Left lung (tissue), 4 donors: ENCODE measurements at regions not wholly inside any gene's neighbourhood (a gene's known extent, or its start where the extent isn't known, plus 50 kb on each side); places are given as distances from the start of the nearest gene placed in this dataset.

Source experiments
- ATAC-seq: fragments of 200-7000 bp; cut with Tn5 transposase; one replicate; pipeline ENCODE4 v1.9.1; 2020; ENCODE audit warnings: moderate library complexity
- DNase-seq, 4 donors: peaks; one replicate each; pipeline ENCODE4 v3.0.0-alpha.2; 2013 to 2020
- H3K27ac ChIP-seq, 2 donors: fragments of 200-600 bp; sonication (generic) in 1 of 2; one replicate each; pipeline versions ENCODE4 v1.5.0 to v1.8.0; 2020 to 2021
- H3K27me3 ChIP-seq, 2 donors: fragments of 200-600 bp; sonication (generic) in 1 of 2; one replicate each; pipeline versions ENCODE4 v1.5.0 to v1.8.0; 2020 to 2021
- H3K36me3 ChIP-seq, 2 donors: fragments of 200-600 bp; sonication (generic) in 1 of 2; one replicate each; pipeline versions ENCODE4 v1.5.0 to v1.8.0; 2020 to 2021
- H3K4me1 ChIP-seq, 2 donors: fragments of 200-600 bp; one replicate each; pipeline ENCODE4 v1.8.0; 2021
- H3K4me3 ChIP-seq, 2 donors: fragments of 200-600 bp; sonication (generic) in 1 of 2; one replicate each; pipeline versions ENCODE4 v1.5.0 to v1.8.0; 2020 to 2021; ENCODE audit warnings: mild to moderate bottlenecking in 1 of 2
- H3K9me3 ChIP-seq, 2 donors: fragments of 200-600 bp; sonication (generic) in 1 of 2; one replicate each; pipeline versions ENCODE4 v1.5.0 to v1.8.0; 2020 to 2021
- intact Hi-C, 2 donors: fragments of 100-400 bp; cut with DNase I; formaldehyde crosslinking; loops; one replicate each; pipeline versions ENCODE4 v1.11.2 to v1.14.2; 2022
- TF ChIP-seq, protein P1 (sequence below), 2 donors: fragments of 200-600 bp; sonication (generic) in 1 of 2; IDR thresholded peaks; one replicate each; pipeline versions ENCODE4 v1.5.0 to v1.8.0; 2021; ENCODE audit warnings: antibody characterized with exemption in 2 of 2
- donor health status: DM: no; HTN: yes; CAD: no.
- donor health status: DM: no; HTN: no; CAD: no.

GRCh38 chr17:27396045-27396444 is 60.2 kb upstream of the KSR1 start:
- ATAC-seq (no peak), DNase-seq (no peak)
- no peaks in the 10 kb centered on the region for H3K36me3 ChIP-seq
- H3K9me3 ChIP-seq: peaks cover 0 to 2% of the 10 kb centered on the region in 2 donors
- no peak overlapping the region for H3K27ac ChIP-seq
- H3K4me1 ChIP-seq: peaks cover 0 to 4% of the 10 kb centered on the region in 2 donors
- intact Hi-C loops: no loop called here
- TF ChIP-seq, protein P1, sequence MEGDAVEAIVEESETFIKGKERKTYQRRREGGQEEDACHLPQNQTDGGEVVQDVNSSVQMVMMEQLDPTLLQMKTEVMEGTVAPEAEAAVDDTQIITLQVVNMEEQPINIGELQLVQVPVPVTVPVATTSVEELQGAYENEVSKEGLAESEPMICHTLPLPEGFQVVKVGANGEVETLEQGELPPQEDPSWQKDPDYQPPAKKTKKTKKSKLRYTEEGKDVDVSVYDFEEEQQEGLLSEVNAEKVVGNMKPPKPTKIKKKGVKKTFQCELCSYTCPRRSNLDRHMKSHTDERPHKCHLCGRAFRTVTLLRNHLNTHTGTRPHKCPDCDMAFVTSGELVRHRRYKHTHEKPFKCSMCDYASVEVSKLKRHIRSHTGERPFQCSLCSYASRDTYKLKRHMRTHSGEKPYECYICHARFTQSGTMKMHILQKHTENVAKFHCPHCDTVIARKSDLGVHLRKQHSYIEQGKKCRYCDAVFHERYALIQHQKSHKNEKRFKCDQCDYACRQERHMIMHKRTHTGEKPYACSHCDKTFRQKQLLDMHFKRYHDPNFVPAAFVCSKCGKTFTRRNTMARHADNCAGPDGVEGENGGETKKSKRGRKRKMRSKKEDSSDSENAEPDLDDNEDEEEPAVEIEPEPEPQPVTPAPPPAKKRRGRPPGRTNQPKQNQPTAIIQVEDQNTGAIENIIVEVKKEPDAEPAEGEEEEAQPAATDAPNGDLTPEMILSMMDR (IDR thresholded peaks at IDR 0.05): no peak
- H3K4me3 ChIP-seq: no peak overlapping the region
- H3K27me3 ChIP-seq: no peaks in the 10 kb centered on the region

DNA sequence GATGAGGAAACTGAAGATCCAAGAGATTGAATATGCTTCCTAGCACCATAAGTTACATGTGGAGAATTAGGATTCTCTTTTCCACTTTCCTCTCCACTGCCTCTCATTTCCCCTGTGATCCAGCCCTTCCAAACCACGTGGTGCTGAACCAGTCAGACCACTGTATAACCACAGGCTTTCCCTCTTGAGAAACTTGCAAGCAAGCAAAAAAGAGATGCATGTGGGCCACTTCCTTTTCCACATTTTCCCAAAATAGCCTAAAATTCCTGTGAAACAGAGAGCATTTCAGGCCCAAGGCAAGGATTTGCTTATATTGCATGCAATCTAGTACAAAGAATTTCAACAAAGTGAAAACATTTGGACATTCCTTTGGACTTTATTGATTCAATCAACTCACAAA is 59.3 kb upstream of the KSR1 start:
- H3K27me3 ChIP-seq: no peaks in the 10 kb centered on the region
- no peaks in the 10 kb centered on the region for H3K36me3 ChIP-seq
- H3K4me1 ChIP-seq: peaks cover 0 to 4% of the 10 kb centered on the region in 2 donors
- DNase-seq (no peak), ATAC-seq (peak; percentile 75)
- TF ChIP-seq, protein P1 (IDR thresholded peaks at IDR 0.05): no peak
- no peak overlapping the region for H3K27ac ChIP-seq
- intact Hi-C loops: no loop called here
- peaks cover 0 to 2% of the 10 kb centered on the region in 2 donors for H3K9me3 ChIP-seq
- no peak overlapping the region for H3K4me3 ChIP-seq

DNA sequence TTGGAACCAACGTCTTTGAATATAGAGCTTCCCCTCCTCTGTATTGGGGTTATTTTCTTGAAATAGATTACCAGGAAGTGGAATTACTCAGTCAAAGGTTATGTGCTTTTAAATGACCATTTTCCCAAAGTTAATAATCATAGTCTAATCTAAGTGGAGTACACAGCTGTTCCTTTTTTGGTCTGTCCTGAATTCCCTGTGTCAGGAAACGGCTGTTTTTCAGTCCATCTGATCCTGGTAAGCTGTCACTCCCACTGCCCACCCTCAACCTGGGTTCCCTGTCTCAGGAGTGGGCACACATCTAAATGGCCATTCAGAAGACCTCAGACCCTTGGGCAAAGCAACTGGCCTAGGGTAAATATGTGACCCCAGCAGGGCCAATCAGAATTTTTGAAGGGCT is 57.6 kb upstream of the KSR1 start:
- TF ChIP-seq, protein P1 (IDR thresholded peaks at IDR 0.05): no peak
- no peak overlapping the region for H3K27ac ChIP-seq
- no peak for ATAC-seq

GRCh38 chr17:27400991-27401390 is 55.3 kb upstream of the KSR1 start:
- intact Hi-C loops: no loop called here
- Histone ChIP-seq H3K4me3 (no peak overlapping the region), H3K27me3 (no peaks in the 10 kb centered on the region), H3K4me1 (peaks cover 0 to 4% of the 10 kb centered on the region in 2 donors), H3K36me3 (no peaks in the 10 kb centered on the region), H3K9me3 (no peaks in the 10 kb centered on the region), H3K27ac (no peak overlapping the region)
- no peak for ATAC-seq
- TF ChIP-seq, protein P1 (IDR thresholded peaks at IDR 0.05): no peak
- DNase-seq: no peak

More for the DNA sequence above, 57.6 kb upstream of the KSR1 start:
- Histone ChIP-seq H3K36me3 (no peaks in the 10 kb centered on the region), H3K4me1 (peaks cover 0 to 4% of the 10 kb centered on the region in 2 donors), H3K4me3 (no peak overlapping the region), H3K9me3 (peaks cover 0 to 2% of the 10 kb centered on the region in 2 donors), H3K27me3 (no peaks in the 10 kb centered on the region)
- intact Hi-C loops: no loop called here
- no peak for DNase-seq

GRCh38 chr17:27402943-27403342 is 53.3 kb upstream of the KSR1 start:
- DNase-seq (peak in 1 of 4 donors; percentile 5), ATAC-seq (no peak)
- Histone ChIP-seq H3K36me3 (no peaks in the 10 kb centered on the region), H3K27ac (no peak overlapping the region), H3K27me3 (no peaks in the 10 kb centered on the region), H3K4me3 (no peak overlapping the region), H3K9me3 (no peaks in the 10 kb centered on the region), H3K4me1 (no peaks in the 10 kb centered on the region)
- intact Hi-C loops: no loop called here
- TF ChIP-seq, protein P1 (IDR thresholded peaks at IDR 0.05): no peak
